Heart left ventricle (tissue), 16 donors: ENCODE measurements at regions not wholly inside any gene's neighbourhood (a gene's known extent, or its start where the extent isn't known, plus 50 kb on each side); places are given as distances from the start of the nearest gene placed in this dataset.
A peak's percentile ranks its signal among the peaks of the same experiment; 100 is the strongest.

Experiments used
- ATAC-seq, 4 donors: fragments of 200-7000 bp; cut with Tn5 transposase; one replicate each; pipeline ENCODE4 v1.9.1; 2020 to 2022; ENCODE audit warnings: moderate library complexity in 4 of 4, mild to moderate bottlenecking in 3 of 4, moderate number of reproducible peaks in 1 of 4
- DNase-seq, 5 donors: peaks; one replicate each; pipeline ENCODE4 v3.0.0-alpha.2; 2020
- H3K27ac ChIP-seq, 12 donors: fragments of 200-600 bp; sonication (generic) in 4 of 12; one replicate each; pipeline versions ENCODE4 v1.5.0 to v1.8.0; 2016 to 2022; ENCODE audit warnings: mild to moderate bottlenecking in 2 of 12
- H3K27me3 ChIP-seq, 9 donors: fragments of 200-600 bp; sonication (generic) in 2 of 9; one replicate each; pipeline versions ENCODE4 v1.5.1 to v1.8.0; 2016 to 2022; ENCODE audit warnings: mild to moderate bottlenecking in 3 of 9
- H3K36me3 ChIP-seq, 9 donors: fragments of 200-600 bp; sonication (generic) in 2 of 9; one replicate each; pipeline versions ENCODE4 v1.5.0 to v1.8.0; 2018 to 2022; ENCODE audit warnings: mild to moderate bottlenecking in 2 of 9
- H3K4me1 ChIP-seq, 12 donors: fragments of 200-600 bp; sonication (generic) in 4 of 12; one replicate each; pipeline versions ENCODE4 v1.5.0 to v1.8.0; 2016 to 2022; ENCODE audit warnings: mild to moderate bottlenecking in 3 of 12
- H3K4me3 ChIP-seq, 12 donors: fragments of 200-600 bp; sonication (generic) in 4 of 12; one replicate each; pipeline versions ENCODE4 v1.5.0 to v1.8.0; 2017 to 2022; ENCODE audit warnings: mild to moderate bottlenecking in 9 of 12, moderate library complexity in 4 of 12
- H3K9me3 ChIP-seq, 12 donors: fragments of 200-600 bp; sonication (generic) in 4 of 12; one replicate each; pipeline versions ENCODE4 v1.5.0 to v1.8.0; 2016 to 2022; ENCODE audit warnings: mild to moderate bottlenecking in 1 of 12
- POLR2A ChIP-seq, 2 donors: fragments of 450-650 bp; IDR thresholded peaks; one replicate each; pipeline ENCODE4 v1.6.1; 2017; ENCODE audit warnings: antibody characterized with exemption in 2 of 2, mild to moderate bottlenecking in 2 of 2, moderate library complexity in 2 of 2
- WGBS, 4 donors: extraction: QIAGEN DNeasy Blood & Tissue Kit in 2 of 4; methylation state at CpG; one replicate each; pipeline versions ENCODE4 v1.1.5 to v1.1.7; 2013 to 2018; 5-methylcytosine and 5-hydroxymethylcytosine counted together
- intact Hi-C, 10 donors: fragments of 100-400 bp; cut with DNase I; formaldehyde crosslinking; loops; one replicate each; pipeline versions ENCODE4 v1.11.1 to v1.14.2; 2022
- TF ChIP-seq, protein P1 (sequence below), 12 donors: fragments of 200-600 bp; sonication (generic) in 4 of 12; IDR thresholded peaks; one replicate each; pipeline versions ENCODE4 v1.5.0 to v1.8.0; 2018 to 2022; ENCODE audit warnings: antibody characterized with exemption in 12 of 12, mild to moderate bottlenecking in 5 of 12
- donor health status: ischemic (EF 13 %, LVEDD 7.1; RV severe dilation, severe dysfunction).
- donor health status: healthy with polysubstance abuse.
- donor health status: DM: no; HTN: yes; CAD: no.
- donor health status: DM: no; HTN: no; CAD: no.
- donor health status: ischemic (EF 25% LVEDD 6.9; RV normal size, moderate dysfunction).
- donor health status: ischemic (EF 25% LVEDD 5.7; RV mildly dilated, moderate dysfunction).
- donor health status: healthy.
- donor health status: DM: yes; HTN: yes; CAD: no.
- donor health status: ischemic (EF 35%, LVEDD 5.7; RV mildly dilated, moderate dysfunction).
- donor health status: nonischemic (EF 11% LVEDD 7.7; RV severe dilation, severe dysfunction).
- donor health status: DM: yes; HTN: yes; CAD: no.
- donor health status: PGD.
- donor health status: ischemic (EF 29% LVEDD 5.4; RV normal size, mild dysfunction).
- donor health status: nonischemic (EF 23%, LVEDD 6.1; RV moderate dilation, normal function).

GRCh38 chr3:152672320-152672649 is 162.6 kb upstream of the P2RY1 start:
- intact Hi-C loops = no loop called here
- WGBS, 4 donors = 37 to 46% (median 44%) methylated on average over 3 of the region's 3 CpGs
- no peak overlapping the region for H3K4me3 ChIP-seq
- no peak for TF ChIP-seq POLR2A (IDR thresholded peaks at IDR 0.05)
- DNase-seq (no peak), ATAC-seq (peak in 2 of 4 donors; percentile 49 to 52)
- no peaks in the 10 kb centered on the region for H3K36me3 ChIP-seq
- H3K27ac ChIP-seq = peak overlapping the region in 4 of 12 donors; percentile 15 to 42 (median 32)
- no peaks in the 10 kb centered on the region for H3K9me3 ChIP-seq
- no peaks in the 10 kb centered on the region for H3K27me3 ChIP-seq
- H3K4me1 ChIP-seq = peaks cover 0 to 17% (median 8%) of the 10 kb centered on the region in 12 donors

DNA sequence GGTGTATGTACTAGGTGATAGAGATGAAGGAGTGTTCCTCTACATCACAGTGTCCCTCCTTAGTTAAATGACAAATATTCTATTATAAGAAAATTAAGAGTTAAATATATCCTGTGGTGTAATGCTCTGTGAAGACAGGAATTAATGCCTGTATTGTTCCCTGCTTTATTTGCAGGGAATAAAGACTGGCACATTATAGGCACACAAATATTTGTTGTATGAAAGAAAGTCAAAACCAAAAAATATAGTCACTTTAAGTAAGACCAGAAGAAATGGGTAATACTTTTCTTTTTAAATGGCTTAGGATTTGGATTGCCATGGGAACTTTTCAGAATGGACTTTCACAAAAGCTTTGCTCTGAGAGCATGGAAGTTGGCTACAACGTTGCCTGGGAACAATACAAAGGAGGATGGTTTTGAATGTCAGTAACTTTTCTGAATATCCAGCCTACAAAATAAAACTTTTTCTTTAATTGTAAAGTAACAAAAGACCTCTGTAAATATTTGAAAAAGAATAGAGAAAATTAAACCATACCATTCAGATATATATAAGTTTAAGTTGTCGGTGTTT is 158.0 kb upstream of the P2RY1 start:
- H3K27ac ChIP-seq = no peak overlapping the region
- DNase-seq (no peak), ATAC-seq (no peak)
- H3K4me3 ChIP-seq = no peak overlapping the region
- no peaks in the 10 kb centered on the region for H3K36me3 ChIP-seq
- intact Hi-C loops = no loop called here
- WGBS, 4 donors = 79 to 88% (median 81%) methylated on average over 2 of the region's 2 CpGs
- TF ChIP-seq, protein P1, sequence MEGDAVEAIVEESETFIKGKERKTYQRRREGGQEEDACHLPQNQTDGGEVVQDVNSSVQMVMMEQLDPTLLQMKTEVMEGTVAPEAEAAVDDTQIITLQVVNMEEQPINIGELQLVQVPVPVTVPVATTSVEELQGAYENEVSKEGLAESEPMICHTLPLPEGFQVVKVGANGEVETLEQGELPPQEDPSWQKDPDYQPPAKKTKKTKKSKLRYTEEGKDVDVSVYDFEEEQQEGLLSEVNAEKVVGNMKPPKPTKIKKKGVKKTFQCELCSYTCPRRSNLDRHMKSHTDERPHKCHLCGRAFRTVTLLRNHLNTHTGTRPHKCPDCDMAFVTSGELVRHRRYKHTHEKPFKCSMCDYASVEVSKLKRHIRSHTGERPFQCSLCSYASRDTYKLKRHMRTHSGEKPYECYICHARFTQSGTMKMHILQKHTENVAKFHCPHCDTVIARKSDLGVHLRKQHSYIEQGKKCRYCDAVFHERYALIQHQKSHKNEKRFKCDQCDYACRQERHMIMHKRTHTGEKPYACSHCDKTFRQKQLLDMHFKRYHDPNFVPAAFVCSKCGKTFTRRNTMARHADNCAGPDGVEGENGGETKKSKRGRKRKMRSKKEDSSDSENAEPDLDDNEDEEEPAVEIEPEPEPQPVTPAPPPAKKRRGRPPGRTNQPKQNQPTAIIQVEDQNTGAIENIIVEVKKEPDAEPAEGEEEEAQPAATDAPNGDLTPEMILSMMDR (IDR thresholded peaks at IDR 0.05) = no peak
- no peak for TF ChIP-seq POLR2A (IDR thresholded peaks at IDR 0.05)
- H3K27me3 ChIP-seq = no peaks in the 10 kb centered on the region
- peaks cover 0 to 9% (median 5%) of the 10 kb centered on the region in 12 donors for H3K4me1 ChIP-seq
- no peaks in the 10 kb centered on the region for H3K9me3 ChIP-seq

DNA sequence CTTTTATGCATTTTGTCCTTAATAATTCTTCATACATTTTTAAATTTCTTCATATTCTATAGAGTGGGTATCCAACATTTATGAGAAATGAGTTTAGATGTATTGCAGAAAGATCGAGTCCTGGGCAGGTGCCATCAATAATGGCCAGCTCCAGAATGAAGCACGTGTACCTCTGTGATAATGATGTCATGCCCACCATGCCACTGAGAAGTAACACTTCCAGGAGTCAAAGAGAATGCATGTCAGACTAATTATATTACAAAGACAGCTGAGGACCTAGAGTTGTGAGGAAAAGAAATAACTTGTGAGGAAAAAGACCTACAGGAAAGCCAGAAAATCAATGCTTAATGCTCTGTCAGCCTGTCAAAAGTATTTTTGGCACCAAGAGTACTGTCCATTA is 157.4 kb upstream of the P2RY1 start:
- no peak for DNase-seq
- Histone ChIP-seq H3K27ac (no peak overlapping the region), H3K4me1 (peaks cover 0 to 4% (median under 1%) of the 10 kb centered on the region in 12 donors), H3K27me3 (no peaks in the 10 kb centered on the region), H3K4me3 (no peak overlapping the region), H3K9me3 (no peaks in the 10 kb centered on the region), H3K36me3 (no peaks in the 10 kb centered on the region)
- no peak for ATAC-seq
- WGBS, 4 donors = 60 to 63% (median 61%) methylated on average over 2 of the region's 2 CpGs
- no peak for TF ChIP-seq POLR2A (IDR thresholded peaks at IDR 0.05)
- TF ChIP-seq, protein P1 (IDR thresholded peaks at IDR 0.05) = no peak
- intact Hi-C loops = no loop called here

DNA sequence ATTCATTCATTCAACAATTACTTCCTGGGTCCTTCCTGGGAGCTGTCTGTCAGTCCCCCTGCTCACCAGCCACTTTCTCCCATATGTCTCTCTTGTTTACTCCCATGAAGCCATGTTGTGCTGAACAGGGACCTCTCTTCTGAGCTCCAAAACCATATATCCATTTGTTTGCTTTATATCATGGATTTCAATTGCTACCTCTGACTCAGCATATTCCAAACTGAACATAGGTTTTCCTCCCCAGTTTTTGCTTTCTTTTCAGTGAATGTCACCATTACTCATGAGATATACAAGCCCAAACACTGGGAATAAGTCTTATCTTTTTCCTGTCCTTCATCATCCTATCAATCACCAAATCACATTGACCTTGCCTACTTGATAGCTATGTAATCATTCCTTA is 152.5 kb upstream of the P2RY1 start:
- ATAC-seq = no peak
- DNase-seq = no peak
- no peaks in the 10 kb centered on the region for H3K9me3 ChIP-seq
- no peaks in the 10 kb centered on the region for H3K4me1 ChIP-seq
- intact Hi-C loops = no loop called here
- TF ChIP-seq, protein P1 (IDR thresholded peaks at IDR 0.05) = no peak
- TF ChIP-seq POLR2A (IDR thresholded peaks at IDR 0.05) = no peak
- H3K36me3 ChIP-seq = no peaks in the 10 kb centered on the region
- no peak overlapping the region for H3K27ac ChIP-seq
- no peaks in the 10 kb centered on the region for H3K27me3 ChIP-seq
- H3K4me3 ChIP-seq = no peak overlapping the region

GRCh38 chr3:152683521-152683999 is 151.4 kb upstream of the P2RY1 start:
- intact Hi-C loops = no loop called here
- Histone ChIP-seq H3K36me3 (no peaks in the 10 kb centered on the region), H3K9me3 (no peaks in the 10 kb centered on the region), H3K4me3 (no peak overlapping the region), H3K4me1 (no peaks in the 10 kb centered on the region), H3K27ac (no peak overlapping the region), H3K27me3 (no peaks in the 10 kb centered on the region)
- WGBS, 4 donors = 94 to 98% (median 97%) methylated on average over 7 to 9 of the region's 9 CpGs
- DNase-seq (no peak), ATAC-seq (no peak)
- TF ChIP-seq, protein P1 (IDR thresholded peaks at IDR 0.05) = no peak
- no peak for TF ChIP-seq POLR2A (IDR thresholded peaks at IDR 0.05)
